HG03135 (cell line): ENCODE measurements at regions not wholly inside any gene's neighbourhood (a gene's known extent, or its start where the extent isn't known, plus 50 kb on each side); places are given as distances from the start of the nearest gene placed in this dataset.

Experiments used
- ATAC-seq: cut with Tn5 transposase; IDR thresholded peaks from one replicate; pipeline ENCODE4 v1.9.1; 2021; ENCODE audit warnings: mild to moderate bottlenecking, moderate library complexity; ENCODE audit not compliant: unreplicated experiment

DNA sequence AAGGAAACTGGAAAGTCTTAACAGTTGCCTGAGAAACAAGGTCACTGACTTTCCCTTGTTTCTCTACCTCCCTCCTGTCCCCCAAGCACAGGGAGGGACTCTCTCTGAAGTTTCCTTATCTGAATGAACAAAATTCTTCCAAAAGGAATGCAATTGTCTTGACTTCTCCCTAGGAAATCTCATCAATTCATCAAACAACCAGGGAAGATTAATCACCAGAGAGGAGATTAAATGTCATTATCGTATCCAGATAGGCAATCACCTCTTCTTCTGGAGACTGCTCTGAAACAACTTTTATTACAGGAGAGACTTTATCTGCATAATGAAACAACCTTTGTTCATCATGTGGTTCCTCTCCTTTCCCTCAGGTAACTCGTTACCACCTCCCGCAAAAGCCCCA is 431.4 kb downstream of the SLC16A7 start:
- ATAC-seq, result no peak

DNA sequence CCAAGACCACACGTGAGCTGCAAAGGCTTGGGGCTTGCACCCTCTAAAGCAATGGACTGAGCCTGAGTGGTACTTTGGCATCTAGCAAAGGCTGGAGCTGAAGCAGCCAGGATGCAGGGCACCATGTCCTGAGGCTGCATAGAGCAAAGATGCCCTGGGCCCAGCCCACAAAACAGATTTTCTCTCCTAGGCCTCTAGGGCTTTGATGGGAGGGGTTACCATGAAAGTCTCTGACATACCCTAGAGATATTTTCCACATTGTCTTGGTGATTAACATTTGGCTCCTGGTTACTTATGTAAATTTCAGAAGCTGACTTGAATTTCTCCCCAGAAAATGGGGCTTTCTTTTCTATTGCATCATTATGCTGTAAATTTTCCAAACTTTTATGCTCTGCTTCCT is 438.3 kb downstream of the SLC16A7 start:
- no peak for ATAC-seq

DNA sequence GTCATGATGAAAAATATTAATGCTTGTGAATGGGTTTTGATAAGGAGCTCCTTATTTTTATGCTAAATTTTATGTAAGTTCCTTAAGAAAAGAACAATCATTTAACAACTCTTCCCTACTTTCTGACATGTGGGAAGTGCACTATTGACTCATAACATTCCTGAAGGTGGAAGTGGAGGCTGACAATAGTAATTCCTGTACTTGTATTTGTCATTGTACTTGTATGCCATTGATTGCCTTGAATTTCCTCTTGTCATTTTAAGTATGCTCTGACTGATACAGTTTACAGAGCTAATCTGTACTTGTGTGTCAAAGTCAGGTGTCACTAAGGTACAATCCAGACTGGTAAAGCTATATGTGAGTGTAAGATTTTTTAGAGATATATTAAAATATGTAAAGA is 440.0 kb downstream of the SLC16A7 start:
- no peak for ATAC-seq

DNA sequence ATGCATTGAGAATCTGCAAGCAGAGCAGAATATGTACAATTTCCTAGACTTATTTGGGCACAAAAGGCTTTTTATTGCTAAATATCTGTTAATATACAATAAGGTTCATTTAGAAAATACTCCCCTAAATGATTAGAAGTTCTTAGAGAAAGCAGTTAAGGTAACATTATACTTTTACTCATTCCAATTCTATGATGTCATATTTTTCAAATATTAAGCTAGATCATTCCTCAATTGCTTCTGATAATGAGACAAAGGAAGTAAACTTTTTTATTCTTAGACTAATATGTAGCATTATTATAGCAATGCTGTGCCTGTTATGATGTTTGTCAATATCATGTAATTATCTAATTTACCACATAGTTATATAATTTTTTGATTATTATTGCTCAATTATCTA is 447.0 kb downstream of the SLC16A7 start:
- no peak for ATAC-seq

DNA sequence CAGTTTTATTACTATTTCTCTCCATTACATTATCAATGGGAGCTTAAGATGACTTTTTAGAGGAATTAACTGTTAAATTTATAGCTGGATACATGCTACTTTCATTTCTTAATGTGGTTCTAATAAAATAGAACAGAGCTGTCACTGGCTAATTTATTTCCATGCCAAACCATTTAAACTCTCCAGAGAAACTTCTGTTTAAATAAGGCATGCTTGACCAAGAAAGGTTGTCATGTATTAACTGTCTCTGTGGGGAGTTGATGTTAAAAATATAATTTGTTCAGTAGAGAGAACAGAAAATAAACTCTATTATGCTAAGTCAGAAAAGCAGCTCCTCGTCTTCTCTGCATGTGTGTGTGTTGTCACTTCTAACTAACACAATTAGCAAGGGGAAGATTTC is 447.4 kb downstream of the SLC16A7 start:
- no peak for ATAC-seq

DNA sequence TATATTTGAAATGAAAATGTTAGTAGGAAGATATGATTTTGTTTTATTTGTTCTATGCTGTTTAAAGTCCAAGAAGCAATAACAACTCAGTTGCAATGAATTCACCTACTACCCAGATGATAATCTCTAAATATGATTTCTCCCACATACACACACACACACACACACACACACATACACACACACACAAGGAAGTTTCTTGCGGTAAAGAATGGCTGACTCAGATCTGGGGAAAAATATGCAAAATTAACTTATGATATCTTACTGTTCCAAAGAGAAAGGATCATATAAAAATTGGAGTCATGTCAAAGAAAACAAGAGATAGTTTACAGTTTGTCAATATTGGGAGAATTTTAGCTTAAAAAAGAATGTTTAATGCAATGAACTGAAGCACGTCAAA is 456.7 kb downstream of the SLC16A7 start:
- no peak for ATAC-seq

DNA sequence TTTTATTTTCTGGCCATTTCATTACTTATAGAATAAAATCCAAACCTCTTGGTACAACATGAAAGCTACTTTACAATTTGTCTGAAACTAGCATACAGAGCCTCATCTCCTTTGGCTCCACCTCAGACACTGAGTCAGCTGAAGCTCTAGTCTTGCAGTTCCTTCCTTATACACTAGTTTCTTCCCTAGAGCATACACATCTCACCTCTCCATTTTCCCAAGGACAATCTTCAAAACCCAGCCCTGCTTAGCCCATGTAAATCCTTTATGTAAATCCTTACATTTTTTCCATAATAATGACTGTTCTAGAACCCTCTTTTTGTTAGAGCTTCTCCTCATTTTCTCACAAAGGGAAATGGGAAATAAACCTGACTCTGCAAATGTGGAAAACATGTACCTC is 463.4 kb downstream of the SLC16A7 start:
- no peak for ATAC-seq

DNA sequence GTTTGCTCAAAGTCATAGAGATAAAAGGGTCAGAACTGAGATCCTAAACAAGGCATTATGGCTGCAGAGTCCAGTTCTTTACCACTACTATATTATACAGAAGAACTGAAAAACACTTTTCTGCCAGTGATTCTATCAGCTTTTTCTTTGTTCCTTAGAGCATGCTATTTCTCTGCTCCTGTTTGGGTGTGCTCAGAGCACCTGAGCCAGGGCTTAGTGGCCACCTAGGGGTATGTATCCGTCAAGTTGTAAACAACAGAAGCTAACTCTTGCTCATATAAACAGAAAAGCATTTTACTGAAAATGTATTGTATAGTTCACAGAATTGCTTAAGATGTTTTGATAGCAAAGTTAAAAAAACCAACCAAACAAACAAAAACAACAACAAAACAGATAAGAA is 470.8 kb downstream of the SLC16A7 start:
- ATAC-seq, result no peak

DNA sequence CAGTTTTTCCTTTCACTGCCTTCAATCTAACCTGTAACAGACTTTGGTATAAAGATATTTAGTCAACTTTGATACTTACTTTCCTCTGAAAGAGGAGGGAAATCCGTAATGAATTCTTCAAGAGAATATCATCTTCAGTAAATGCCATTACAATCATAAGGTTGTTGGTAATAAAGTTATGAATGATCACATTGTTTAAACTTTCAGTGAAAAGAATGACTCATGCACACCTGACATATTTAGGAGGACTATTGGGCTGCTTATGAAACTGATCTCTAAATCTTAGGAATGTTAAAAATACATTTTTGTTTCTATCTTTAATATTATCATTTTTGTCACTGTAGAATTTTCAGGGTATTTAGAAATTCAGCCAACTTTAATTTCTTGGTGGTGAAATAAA is 474.7 kb downstream of the SLC16A7 start:
- no peak for ATAC-seq

DNA sequence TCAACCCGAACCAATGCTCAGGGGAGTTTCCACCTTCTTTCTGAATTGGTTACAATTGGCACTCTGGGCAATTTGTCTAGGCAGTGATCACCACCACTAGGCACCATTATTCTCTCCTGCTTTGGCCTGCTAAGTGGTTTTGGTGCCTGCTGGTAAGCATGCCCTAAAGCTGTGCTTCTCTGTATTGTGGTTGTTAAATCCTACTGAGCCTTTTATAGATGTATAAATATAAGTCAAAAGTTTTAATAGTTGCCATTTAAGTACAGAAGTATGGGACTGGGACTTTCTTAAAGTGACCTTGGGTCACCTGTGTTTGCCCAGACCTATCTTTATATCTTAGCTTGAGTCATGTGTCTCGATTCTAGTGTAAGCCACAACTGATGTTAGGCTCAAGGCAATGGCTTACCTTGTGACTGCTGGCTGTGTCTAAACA is 475.9 kb downstream of the SLC16A7 start:
- ATAC-seq, result no peak

DNA sequence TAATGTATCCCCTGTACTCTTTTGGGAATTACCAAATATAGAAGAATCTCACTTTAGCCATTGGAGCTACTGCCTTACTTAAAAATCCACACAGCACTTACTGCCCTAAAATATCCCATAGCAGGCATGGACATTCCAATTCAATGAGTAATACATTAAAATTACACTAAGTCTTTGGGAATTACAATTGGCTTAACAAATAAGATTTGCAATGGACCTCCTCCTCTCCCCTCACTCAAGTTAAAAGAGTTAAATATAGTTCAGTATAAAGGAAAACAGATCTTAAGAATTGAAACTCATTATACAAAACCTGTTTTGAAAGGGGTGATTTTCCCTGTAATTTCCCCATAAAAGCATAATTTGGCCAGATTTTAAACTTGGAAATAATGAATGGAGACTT is 477.1 kb downstream of the SLC16A7 start:
- ATAC-seq, result no peak

DNA sequence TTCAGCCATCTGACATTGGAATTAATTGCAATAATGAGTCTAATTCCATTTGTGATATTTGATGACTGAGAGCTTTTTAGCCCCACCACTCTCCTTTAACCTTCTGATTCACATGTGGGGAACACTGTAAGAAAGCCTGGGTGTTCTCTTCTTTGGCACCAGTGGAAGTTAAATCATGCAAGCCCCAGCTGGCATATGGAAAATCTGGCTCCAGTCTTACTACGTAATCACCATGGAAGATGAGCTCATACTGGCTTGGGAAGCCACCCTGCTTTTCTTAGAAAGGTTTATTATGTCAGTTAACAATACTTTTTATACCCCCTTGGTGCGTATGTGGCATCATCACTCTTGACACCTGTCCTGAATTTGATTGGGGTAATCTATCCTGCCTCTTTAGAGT is 479.3 kb downstream of the SLC16A7 start:
- no peak for ATAC-seq

DNA sequence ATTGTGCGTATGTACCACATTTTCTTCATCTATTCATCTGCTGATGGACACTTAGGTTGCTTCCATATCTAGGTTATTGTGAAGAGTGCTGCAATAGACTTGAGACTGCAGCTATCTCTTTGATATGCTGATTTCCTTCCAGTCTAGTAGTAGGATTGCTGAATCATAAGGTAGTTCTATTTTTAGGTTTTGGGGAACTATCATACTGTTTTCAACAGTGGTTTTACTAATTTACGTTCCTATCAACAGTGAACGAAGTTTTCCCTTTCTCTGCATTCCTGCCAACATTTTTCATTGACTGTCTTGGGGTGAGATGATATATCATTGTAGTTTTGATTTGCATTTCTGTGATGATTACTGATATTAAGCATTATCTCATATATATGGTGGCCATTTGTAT is 482.2 kb downstream of the SLC16A7 start:
- ATAC-seq, result no peak

DNA sequence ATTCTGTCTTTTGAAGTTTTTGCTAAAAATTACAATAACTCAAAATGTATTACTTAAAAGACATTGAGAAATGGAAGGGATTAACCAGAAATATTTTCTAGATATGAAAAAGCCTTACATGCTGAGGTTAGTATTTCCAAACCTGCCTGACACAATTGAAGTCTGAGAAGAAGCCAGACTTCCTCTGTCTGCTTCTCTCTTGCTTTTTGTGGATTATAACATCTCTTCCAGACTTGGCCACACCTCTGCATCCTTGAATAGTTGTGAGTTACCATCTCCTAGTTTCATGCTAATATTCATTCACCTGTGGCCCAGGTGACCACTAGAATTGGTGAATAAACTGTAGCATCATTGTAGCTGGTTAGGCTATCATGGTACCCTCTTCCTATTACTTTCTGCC is 497.6 kb downstream of the SLC16A7 start:
- ATAC-seq, result no peak

DNA sequence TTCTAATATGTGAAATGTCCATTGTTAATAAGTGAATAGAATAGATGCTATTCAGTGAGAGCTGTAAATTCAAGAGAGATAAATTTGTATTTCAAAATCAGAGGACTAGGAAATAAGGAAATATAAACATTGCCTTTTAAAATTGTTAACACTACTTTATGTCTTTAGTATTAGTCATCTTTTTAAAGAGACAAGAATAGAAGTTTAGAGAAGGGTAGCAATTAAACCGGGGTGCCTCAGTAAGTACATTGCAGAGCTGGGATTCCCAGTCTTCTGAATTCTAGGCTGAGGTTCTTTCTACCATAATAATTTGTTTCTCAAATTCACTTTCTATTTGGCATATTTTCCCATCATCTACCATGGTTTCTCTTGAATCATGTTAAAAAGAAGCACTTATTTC is 498.6 kb downstream of the SLC16A7 start:
- no peak for ATAC-seq

DNA sequence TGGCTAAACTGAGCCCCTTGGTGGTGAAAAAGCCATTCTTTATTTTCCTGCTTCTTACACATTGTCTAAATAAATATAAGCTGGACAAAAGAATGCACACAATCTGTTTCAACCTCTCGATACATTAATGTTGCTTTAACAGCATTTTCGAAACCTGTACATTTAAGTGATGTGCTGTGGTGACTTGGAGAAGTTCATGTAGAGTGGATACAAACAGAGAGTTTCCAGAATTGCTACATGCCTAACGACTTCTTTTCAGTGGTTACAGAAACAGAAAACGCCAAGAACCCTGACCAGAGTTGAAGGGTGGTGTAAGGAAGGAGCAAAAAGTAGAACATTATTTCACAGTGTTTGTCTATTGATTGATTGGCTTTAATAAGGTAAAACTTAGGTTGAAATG is 500.9 kb downstream of the SLC16A7 start:
- ATAC-seq, result no peak

DNA sequence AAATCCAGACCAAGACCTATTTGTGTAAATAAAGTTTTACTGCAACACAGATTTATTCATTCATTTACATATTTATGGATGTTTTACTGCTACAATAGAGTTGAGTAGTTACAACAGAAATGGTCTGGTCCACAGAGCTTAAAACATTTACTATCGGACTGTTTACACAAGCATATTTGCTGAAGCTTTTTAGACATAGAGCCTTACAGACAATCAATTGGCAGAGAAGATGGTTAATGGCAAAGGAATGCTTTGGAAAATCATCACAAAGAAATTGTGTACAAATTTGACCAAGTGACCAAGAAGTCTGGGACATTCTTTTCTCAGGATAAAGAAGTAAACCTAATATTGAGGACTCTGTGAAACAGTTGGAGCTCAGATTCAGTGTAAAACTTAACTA is 504.3 kb downstream of the SLC16A7 start:
- no peak for ATAC-seq

DNA sequence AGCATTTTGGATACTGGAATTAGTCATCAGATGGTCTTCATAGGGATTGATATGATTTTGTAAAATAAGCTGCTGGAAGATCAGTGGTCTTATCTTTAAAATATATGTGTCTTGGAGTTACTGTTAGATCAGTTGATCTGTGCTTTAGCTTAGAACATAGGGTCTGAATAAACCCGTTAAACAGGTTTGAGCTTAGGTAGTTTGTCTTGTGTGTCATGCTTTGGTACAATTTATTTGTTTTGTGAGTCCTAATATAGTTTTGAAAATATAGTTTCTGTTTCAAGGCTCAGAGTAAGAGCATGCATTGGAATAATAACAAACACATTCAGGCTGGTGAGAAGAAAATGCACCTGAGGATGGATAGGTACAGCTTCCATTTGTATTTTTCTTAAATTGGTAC is 505.0 kb downstream of the SLC16A7 start:
- no peak for ATAC-seq

DNA sequence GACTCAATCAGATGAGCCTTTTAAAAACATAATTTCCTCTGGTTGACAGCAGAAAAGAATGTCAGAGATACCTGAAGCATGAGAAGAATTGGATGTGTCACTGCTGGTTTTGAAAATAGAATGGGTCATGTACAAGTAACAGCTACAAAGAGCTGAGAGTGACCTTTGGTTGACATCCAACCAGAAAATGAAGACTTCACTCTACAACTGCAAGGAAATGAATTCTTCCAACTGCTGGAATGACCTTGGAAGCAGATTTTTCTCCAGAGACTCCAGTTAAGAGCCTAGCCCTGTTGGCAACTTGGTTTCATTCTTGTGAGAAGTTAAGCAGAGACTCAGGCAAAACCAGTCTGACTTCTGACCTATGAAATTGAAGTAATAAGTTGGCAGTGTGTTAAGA is 505.9 kb downstream of the SLC16A7 start:
- no peak for ATAC-seq

DNA sequence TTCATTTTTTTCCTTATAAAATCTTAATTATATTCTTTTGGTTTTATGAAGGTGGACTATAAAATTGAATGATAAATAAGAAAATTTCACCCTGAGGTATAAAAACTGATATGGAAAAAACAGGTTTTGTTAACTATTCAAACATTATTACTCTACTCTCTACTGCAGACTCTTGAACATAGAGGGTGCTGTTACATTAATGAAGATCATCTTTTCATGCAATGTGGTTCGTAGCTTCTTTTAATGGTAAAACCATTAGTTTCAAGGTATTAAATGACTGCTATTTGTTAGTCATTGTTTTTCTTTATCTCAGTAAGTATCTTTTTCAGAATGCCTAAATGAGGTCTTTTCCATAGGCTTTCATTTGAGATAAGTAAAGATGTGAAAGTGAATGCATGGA is 510.4 kb downstream of the SLC16A7 start:
- ATAC-seq, result no peak

DNA sequence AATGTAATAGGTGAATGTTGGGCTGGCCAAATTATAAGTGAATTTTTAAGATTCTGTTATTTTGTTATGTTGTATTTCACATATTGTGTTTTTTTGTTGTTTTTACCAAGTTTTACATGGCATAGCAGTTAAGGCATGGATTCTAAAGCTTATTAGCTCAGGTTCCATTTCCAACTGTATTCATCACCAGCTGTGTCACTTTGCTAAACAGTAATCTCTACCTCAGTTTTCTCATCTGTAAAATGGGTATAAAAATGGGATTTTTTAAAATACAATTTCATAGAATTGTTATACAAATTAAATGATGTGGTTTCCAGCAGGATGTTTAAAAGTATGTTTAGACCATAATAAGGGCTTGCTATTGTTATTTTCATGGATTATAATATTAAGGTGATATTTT is 512.2 kb downstream of the SLC16A7 start:
- ATAC-seq, result no peak

DNA sequence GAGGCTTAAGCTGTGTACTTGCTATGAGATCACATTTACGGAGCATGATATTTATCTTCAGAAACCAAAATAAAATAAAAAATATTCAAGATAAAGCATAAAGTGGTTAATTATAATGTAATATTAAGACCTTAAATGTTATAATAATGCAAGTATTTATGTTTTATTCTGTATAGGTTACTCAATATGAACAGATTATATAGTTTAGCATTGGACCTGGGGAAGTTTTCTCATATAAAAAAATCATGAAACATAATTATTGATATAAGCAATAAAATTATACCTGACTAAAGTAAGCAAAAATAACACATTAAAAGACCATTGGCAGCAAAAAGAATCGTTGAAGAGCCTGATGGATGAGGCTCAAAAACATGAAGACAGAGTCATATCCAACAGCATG is 516.2 kb downstream of the SLC16A7 start:
- no peak for ATAC-seq

DNA sequence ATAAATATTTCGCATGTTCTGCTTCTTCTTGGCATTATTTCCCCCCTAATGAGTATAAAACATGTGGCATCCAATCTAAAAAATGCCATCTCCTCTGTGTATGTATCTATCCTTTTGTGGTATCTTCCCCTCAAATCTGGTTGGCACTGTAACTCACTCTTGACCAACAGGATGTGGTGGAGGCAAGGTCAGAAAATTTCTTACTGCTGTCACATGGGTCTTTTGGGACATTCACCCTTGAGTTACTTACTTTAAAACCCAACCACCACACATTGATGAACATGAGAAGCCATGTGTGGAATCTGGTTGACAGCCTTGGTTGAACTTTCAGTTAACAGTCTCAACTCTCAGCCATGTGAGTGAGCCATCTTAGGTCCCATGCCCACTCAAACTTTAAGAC is 516.9 kb downstream of the SLC16A7 start:
- ATAC-seq, result no peak

DNA sequence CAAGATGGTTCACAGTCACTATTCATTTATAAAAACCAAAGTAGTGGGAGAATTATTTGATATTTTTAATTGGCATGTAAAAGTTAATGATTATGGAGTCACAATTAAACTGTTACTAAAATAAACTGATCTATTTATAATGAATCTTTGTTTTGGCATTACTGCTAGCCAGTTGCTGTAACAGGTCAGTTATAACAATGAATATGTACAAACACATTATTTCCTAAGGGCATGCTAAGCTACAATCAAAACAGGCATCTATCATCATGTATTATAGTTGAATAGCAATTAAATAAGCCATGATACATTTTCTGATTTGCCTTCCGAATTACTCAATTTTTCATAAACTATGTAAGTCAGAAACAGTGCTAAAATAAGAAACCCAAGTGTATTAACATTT is 518.3 kb downstream of the SLC16A7 start:
- ATAC-seq, result no peak
